Mucosa of descending colon (tissue), 3 donors: ENCODE measurements at regions not wholly inside any gene's neighbourhood (a gene's known extent, or its start where the extent isn't known, plus 50 kb on each side); places are given as distances from the start of the nearest gene placed in this dataset.

Source experiments
- ATAC-seq: fragments of 200-7000 bp; cut with Tn5 transposase; one replicate; pipeline ENCODE4 v1.9.1; 2020; ENCODE audit warnings: mild to moderate bottlenecking, moderate library complexity
- DNase-seq, 3 donors: peaks; one replicate each; pipeline ENCODE4 v3.0.0-alpha.2; 2020
- H3K36me3 ChIP-seq: fragments of 200-600 bp; one replicate; pipeline ENCODE4 v1.8.0; 2021; ENCODE audit warnings: low read depth, mild to moderate bottlenecking
- H3K4me1 ChIP-seq: fragments of 200-600 bp; one replicate; pipeline ENCODE4 v1.8.0; 2021; ENCODE audit warnings: low read depth, mild to moderate bottlenecking
- H3K4me3 ChIP-seq: fragments of 200-600 bp; one replicate; pipeline ENCODE4 v1.8.0; 2021; ENCODE audit warnings: mild to moderate bottlenecking
- H3K9me3 ChIP-seq: fragments of 200-600 bp; one replicate; pipeline ENCODE4 v1.8.0; 2021; ENCODE audit warnings: mild to moderate bottlenecking
- CTCF ChIP-seq: fragments of 200-600 bp; IDR thresholded peaks from one replicate; pipeline ENCODE4 v1.8.0; 2022; ENCODE audit warnings: antibody characterized with exemption, mild to moderate bottlenecking
- intact Hi-C, 2 donors: fragments of 100-400 bp; cut with DNase I in 1 of 2; cut with micrococcal nuclease in 1 of 2; formaldehyde crosslinking; loops; one replicate each; pipeline versions ENCODE4 v1.11.0 to v1.11.1; 2022; cut with DNase I, micrococcal nuclease
- donor health status: DM: no; HTN: no; CAD: no; lungs with moderate emphysema.
- donor health status: DM: no; HTN: no; CAD: no.
- donor health status: DM: no; HTN: yes; CAD: no.

GRCh38 chr10:58451193-58451889, 61.3 kb upstream of the BICC1 start:
- H3K9me3 ChIP-seq, result no peaks in the 10 kb centered on the region
- ATAC-seq, result no peak
- intact Hi-C loops, result no loop called here
- DNase-seq, result no peak
- no peak overlapping the region for H3K4me3 ChIP-seq
- no peak for TF ChIP-seq CTCF
- no peaks in the 10 kb centered on the region for H3K4me1 ChIP-seq
- H3K36me3 ChIP-seq, result no peaks in the 10 kb centered on the region

- ATAC-seq (peak; percentile 53), DNase-seq (no peak)
- H3K4me1 ChIP-seq, result no peaks in the 10 kb centered on the region
- no peak for TF ChIP-seq CTCF
- intact Hi-C loops, result no loop called here
- no peaks in the 10 kb centered on the region for H3K36me3 ChIP-seq
- no peaks in the 10 kb centered on the region for H3K9me3 ChIP-seq
- no peak overlapping the region for H3K4me3 ChIP-seq
These were observed 59.6 kb upstream of the BICC1 start for GRCh38 chr10:58453105-58453504.

GRCh38 chr10:58456179-58456578, 56.5 kb upstream of the BICC1 start:
- H3K36me3 ChIP-seq, result no peaks in the 10 kb centered on the region
- no peak for ATAC-seq
- H3K4me1 ChIP-seq, result no peaks in the 10 kb centered on the region
- no peaks in the 10 kb centered on the region for H3K9me3 ChIP-seq
- TF ChIP-seq CTCF, result no peak
- intact Hi-C loops, result no loop called here
- DNase-seq, result no peak
- H3K4me3 ChIP-seq, result no peak overlapping the region

- peak in 1 of 3 donors; percentile 38 for DNase-seq
- Histone ChIP-seq H3K4me3 (no peak overlapping the region), H3K36me3 (no peaks in the 10 kb centered on the region), H3K9me3 (no peaks in the 10 kb centered on the region), H3K4me1 (no peaks in the 10 kb centered on the region)
- intact Hi-C loops, result no loop called here
- no peak for TF ChIP-seq CTCF
- peak; percentile 10 for ATAC-seq
These were observed 54.7 kb upstream of the BICC1 start for GRCh38 chr10:58457761-58458616.

- H3K4me1 ChIP-seq, result no peaks in the 10 kb centered on the region
- no peak for TF ChIP-seq CTCF
- H3K4me3 ChIP-seq, result no peak overlapping the region
- DNase-seq, result no peak
- ATAC-seq, result no peak
- no peaks in the 10 kb centered on the region for H3K36me3 ChIP-seq
- H3K9me3 ChIP-seq, result no peaks in the 10 kb centered on the region
- intact Hi-C loops, result no loop called here
These were observed 53.6 kb upstream of the BICC1 start for GRCh38 chr10:58459069-58459468.
